SK-N-SH (cell line): ENCODE measurements at regions not wholly inside any gene's neighbourhood (a gene's known extent, or its start where the extent isn't known, plus 50 kb on each side); places are given as distances from the start of the nearest gene placed in this dataset.

Experiments
- CHD2 ChIP-seq: fragments of 150-350 bp; IDR thresholded peaks from 2 replicates; pipeline ENCODE4 v1.6.1; 2018; ENCODE audit warnings: low read length; ENCODE audit not compliant: partially characterized antibody
- EP300 ChIP-seq, 2 experiments: IDR thresholded peaks; 2 replicates each; pipeline versions ENCODE4 v1.4.0 to v1.6.1; 2012; ENCODE audit warnings: borderline replicate concordance in 1 of 2, low read depth in 1 of 2, low read length in 1 of 2
- EZH2phosphoT487 ChIP-seq: fragments of 200-600 bp; sonication (generic); IDR thresholded peaks from 2 replicates; pipeline ENCODE4 v1.6.1; 2017; ENCODE audit warnings: low read depth, mixed run types, mild to moderate bottlenecking, antibody characterized with exemption, moderate library complexity, borderline replicate concordance
- GATA2 ChIP-seq: sonication (generic); formaldehyde crosslinking; IDR thresholded peaks from 2 replicates; pipeline ENCODE4 v1.5.0; 2020; ENCODE audit warnings: mild to moderate bottlenecking, missing genetic modification reagents
- MEF2A ChIP-seq: IDR thresholded peaks from 2 replicates; pipeline ENCODE4 v1.4.0; 2012; ENCODE audit warnings: low read depth, borderline replicate concordance
- NRF1 ChIP-seq: IDR thresholded peaks from 2 replicates; pipeline ENCODE4 v1.6.1; 2012; ENCODE audit warnings: low read depth, mild to moderate bottlenecking, low read length
- POLR2AphosphoS5 ChIP-seq: IDR thresholded peaks from 2 replicates; pipeline ENCODE4 v1.6.1; 2012; ENCODE audit warnings: low read depth, low read length
- RAD21 ChIP-seq: IDR thresholded peaks from 2 replicates; pipeline ENCODE4 v1.6.1; 2012; ENCODE audit warnings: mild to moderate bottlenecking, low read length
- TF ChIP-seq, protein P1 (sequence below): fragments of 200-600 bp; sonication (generic); IDR thresholded peaks from 2 replicates; pipeline ENCODE4 v1.6.1; 2017; ENCODE audit warnings: antibody characterized with exemption, mild to moderate bottlenecking, moderate library complexity

DNA sequence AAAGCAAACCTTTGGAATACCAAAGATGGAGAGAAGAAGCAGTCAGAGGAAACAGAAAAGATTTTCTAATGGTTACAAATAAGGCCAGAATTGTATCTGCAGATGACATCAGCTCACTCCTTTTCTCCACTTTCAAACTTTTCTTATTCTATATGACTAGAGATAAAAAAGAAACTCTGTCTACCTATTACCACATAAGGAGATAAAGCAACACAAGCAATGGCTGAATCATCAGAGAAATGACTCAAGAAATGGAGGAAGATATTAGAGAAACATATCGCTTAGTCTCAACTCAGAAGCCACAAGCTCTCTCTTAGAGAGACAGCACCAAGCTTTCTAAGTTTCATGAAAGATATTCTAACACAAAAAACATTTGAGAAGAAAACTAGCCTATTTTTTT lies 784.0 kb downstream of the ZPLD1 start:
- TF ChIP-seq RAD21 (no peak), NRF1 (no peak), EP300 (IDR thresholded peaks at IDR 0.05; ENCODE audit: borderline replicate concordance in 1 of 2, low read depth in 1 of 2, low read length in 1 of 2) (no peak), CHD2 (no peak), POLR2AphosphoS5 (no peak), GATA2 (no peak), EZH2phosphoT487 (no peak), MEF2A (no peak)
- TF ChIP-seq, protein P1, sequence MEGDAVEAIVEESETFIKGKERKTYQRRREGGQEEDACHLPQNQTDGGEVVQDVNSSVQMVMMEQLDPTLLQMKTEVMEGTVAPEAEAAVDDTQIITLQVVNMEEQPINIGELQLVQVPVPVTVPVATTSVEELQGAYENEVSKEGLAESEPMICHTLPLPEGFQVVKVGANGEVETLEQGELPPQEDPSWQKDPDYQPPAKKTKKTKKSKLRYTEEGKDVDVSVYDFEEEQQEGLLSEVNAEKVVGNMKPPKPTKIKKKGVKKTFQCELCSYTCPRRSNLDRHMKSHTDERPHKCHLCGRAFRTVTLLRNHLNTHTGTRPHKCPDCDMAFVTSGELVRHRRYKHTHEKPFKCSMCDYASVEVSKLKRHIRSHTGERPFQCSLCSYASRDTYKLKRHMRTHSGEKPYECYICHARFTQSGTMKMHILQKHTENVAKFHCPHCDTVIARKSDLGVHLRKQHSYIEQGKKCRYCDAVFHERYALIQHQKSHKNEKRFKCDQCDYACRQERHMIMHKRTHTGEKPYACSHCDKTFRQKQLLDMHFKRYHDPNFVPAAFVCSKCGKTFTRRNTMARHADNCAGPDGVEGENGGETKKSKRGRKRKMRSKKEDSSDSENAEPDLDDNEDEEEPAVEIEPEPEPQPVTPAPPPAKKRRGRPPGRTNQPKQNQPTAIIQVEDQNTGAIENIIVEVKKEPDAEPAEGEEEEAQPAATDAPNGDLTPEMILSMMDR, result no peak
